Brain microvascular endothelial cell (primary cell): ENCODE measurements at regions not wholly inside any gene's neighbourhood (a gene's known extent, or its start where the extent isn't known, plus 50 kb on each side); places are given as distances from the start of the nearest gene placed in this dataset.

Experiments used
- DNase-seq: peaks from one replicate; pipeline ENCODE4 v3.0.0-alpha.2; 2020
- H3K27ac ChIP-seq: fragments of 250-450 bp; sonication (Bioruptor Pico); 2 replicates; pipeline ENCODE4 v1.5.1; 2020; ENCODE audit warnings: mild to moderate bottlenecking, moderate library complexity
- H3K27me3 ChIP-seq: fragments of 250-450 bp; sonication (Bioruptor Pico); replicated peaks from 2 replicates; pipeline ENCODE4 v1.5.1; 2020; ENCODE audit warnings: mild to moderate bottlenecking
- H3K36me3 ChIP-seq: fragments of 250-450 bp; sonication (Bioruptor Pico); replicated peaks from 2 replicates; pipeline ENCODE4 v1.5.1; 2020; ENCODE audit warnings: mild to moderate bottlenecking
- H3K4me3 ChIP-seq: 2 replicates; pipeline ENCODE4 v1.5.1; 2011; ENCODE audit warnings: low read depth, mild to moderate bottlenecking, control low read depth, low read length, moderate library complexity
- in situ Hi-C: cut with HindIII; loops from 2 replicates; pipeline ENCODE4 v1.10.0; 2017; ENCODE audit warnings: low sequenced_read_pairs, low pct_ligation_motif_present
- TF ChIP-seq, protein P1 (sequence below): IDR thresholded peaks from 2 replicates; pipeline ENCODE4 v1.5.1; 2011; ENCODE audit warnings: low read depth, mild to moderate bottlenecking, moderate library complexity, low read length, control low read depth, inconsistent platforms; ENCODE audit errors: missing control alignments

- H3K27me3 ChIP-seq = no peaks in the 10 kb centered on the region
- no peak for DNase-seq
- in situ Hi-C loops = no loop called here
- no peaks in the 10 kb centered on the region for H3K36me3 ChIP-seq
- no peak overlapping the region for H3K4me3 ChIP-seq
- TF ChIP-seq, protein P1, sequence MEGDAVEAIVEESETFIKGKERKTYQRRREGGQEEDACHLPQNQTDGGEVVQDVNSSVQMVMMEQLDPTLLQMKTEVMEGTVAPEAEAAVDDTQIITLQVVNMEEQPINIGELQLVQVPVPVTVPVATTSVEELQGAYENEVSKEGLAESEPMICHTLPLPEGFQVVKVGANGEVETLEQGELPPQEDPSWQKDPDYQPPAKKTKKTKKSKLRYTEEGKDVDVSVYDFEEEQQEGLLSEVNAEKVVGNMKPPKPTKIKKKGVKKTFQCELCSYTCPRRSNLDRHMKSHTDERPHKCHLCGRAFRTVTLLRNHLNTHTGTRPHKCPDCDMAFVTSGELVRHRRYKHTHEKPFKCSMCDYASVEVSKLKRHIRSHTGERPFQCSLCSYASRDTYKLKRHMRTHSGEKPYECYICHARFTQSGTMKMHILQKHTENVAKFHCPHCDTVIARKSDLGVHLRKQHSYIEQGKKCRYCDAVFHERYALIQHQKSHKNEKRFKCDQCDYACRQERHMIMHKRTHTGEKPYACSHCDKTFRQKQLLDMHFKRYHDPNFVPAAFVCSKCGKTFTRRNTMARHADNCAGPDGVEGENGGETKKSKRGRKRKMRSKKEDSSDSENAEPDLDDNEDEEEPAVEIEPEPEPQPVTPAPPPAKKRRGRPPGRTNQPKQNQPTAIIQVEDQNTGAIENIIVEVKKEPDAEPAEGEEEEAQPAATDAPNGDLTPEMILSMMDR = no peak
- H3K27ac ChIP-seq = no peak overlapping the region
Observed at GRCh38 chr4:133095591-133095990, 53.5 kb upstream of the PCDH10 start.

DNA sequence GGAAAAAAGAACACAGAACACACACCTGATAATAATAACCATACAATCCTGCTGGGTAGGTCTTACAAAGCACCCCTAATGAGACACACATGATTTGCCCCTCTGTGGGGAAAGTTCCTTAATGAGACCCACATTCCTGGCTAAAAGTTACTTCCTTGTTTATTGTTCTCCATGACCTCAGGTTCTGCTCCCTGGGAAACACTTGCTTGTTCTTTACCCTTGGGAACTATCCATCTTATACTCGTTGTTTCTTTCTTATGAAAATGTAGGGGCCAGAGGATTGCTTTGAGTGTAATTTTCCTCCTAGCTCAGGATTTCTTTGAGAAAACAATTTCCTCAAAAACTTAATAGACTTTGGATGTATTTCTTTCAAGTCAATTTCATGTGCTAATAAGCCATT lies 52.1 kb upstream of the PCDH10 start:
- in situ Hi-C loops = no loop called here
- H3K4me3 ChIP-seq = no peak overlapping the region
- no peaks in the 10 kb centered on the region for H3K36me3 ChIP-seq
- TF ChIP-seq, protein P1 = no peak
- no peak overlapping the region for H3K27ac ChIP-seq
- no peak for DNase-seq
- H3K27me3 ChIP-seq = no peaks in the 10 kb centered on the region
